Epithelial cell of proximal tubule (primary cell): ENCODE measurements at regions not wholly inside any gene's neighbourhood (a gene's known extent, or its start where the extent isn't known, plus 50 kb on each side); places are given as distances from the start of the nearest gene placed in this dataset.
A peak's percentile ranks its signal among the peaks of the same experiment; 100 is the strongest.

ENCODE experiments used
- DNase-seq: peaks from one replicate; pipeline ENCODE4 v3.0.0-alpha.2; 2011; ENCODE audit warnings: low read depth
- H3K4me3 ChIP-seq: 2 replicates; pipeline ENCODE4 v1.5.1; 2011; ENCODE audit warnings: low read depth, mild to moderate bottlenecking, low read length
- TF ChIP-seq, protein P1 (sequence below): conservative IDR thresholded peaks from 2 replicates; pipeline ENCODE4 v1.5.1; 2012; ENCODE audit warnings: low read depth, mild to moderate bottlenecking, low read length

DNA sequence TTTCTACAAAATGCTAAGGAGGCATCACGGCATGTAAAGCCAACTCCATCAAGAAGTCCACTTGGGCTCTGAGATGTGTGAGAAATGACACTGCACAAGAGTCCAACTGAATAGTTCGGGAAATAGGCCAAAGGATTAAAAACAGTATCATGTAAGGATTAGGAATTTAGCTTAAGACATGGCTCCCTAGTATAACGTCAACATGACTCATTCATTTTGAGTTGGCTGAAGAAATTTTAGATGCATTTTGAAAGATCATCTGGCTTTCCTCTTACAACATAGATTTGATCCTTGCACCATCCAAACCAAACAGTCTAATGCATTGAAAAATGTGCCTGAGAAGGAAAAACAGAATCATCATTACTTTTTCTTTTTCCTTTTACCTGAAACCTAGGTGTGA lies 109.3 kb upstream of the MME start:
- peak; percentile 35 for DNase-seq
- H3K4me3 ChIP-seq = no peak overlapping the region
- TF ChIP-seq, protein P1, sequence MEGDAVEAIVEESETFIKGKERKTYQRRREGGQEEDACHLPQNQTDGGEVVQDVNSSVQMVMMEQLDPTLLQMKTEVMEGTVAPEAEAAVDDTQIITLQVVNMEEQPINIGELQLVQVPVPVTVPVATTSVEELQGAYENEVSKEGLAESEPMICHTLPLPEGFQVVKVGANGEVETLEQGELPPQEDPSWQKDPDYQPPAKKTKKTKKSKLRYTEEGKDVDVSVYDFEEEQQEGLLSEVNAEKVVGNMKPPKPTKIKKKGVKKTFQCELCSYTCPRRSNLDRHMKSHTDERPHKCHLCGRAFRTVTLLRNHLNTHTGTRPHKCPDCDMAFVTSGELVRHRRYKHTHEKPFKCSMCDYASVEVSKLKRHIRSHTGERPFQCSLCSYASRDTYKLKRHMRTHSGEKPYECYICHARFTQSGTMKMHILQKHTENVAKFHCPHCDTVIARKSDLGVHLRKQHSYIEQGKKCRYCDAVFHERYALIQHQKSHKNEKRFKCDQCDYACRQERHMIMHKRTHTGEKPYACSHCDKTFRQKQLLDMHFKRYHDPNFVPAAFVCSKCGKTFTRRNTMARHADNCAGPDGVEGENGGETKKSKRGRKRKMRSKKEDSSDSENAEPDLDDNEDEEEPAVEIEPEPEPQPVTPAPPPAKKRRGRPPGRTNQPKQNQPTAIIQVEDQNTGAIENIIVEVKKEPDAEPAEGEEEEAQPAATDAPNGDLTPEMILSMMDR = no peak

DNA sequence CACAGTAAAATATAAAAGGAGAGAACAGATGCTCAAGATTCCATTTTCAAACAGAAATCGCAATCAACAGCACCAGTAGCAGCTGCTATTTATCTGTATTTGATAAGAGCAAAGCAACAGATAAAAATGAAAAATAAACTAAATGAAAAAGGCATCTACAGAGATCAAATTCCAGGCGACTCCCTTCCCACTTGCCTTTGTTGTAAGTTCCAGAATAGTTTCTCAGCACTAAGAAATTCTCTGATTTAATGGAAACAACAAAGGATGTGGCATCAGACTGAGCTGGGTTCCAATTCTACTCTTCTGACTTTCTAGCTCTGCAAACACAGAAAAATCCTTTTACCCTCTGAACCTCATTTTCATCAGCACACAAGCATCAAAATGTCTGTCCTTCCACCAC lies 110.8 kb upstream of the MME start:
- no peak for DNase-seq
- no peak overlapping the region for H3K4me3 ChIP-seq
- TF ChIP-seq, protein P1 = no peak

DNA sequence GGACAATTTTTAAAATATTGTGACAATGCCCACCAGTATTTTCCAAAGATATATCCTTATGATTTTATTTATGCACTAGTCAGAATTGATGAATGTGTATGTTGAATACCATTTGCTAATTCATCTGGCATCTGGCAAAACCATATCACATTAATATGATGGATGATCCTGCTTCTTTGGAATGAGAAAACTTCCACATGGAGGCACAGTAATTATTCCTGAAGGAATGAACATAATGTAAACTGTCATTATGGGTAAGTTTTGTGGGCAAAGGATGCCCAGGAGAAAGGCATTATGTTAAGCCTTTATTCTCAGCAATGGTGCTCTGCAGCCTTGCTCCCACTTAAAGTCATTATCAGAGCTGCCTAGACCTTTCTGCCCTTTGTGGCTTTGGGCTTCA lies 113.0 kb upstream of the MME start:
- no peak for DNase-seq
- TF ChIP-seq, protein P1 = no peak
- no peak overlapping the region for H3K4me3 ChIP-seq

DNA sequence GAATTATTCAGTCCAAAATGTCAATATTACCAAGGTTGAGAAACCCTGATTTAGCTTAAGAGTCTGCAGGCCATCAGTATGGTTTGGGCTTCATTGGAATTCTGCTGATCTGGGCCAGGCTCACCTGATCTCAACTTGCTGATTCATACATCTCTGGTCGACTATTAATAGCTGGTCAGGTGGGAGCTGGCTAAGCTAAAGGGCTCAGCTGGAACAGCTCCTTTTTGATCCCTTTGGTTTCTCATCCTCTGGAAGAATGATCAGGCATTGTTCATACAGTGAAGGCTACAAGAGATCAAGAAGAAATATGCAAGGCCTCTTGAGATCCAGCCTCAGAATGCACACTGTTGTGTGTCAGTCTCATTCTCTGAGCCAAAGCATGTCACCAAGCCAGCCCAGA lies 123.3 kb upstream of the MME start:
- no peak overlapping the region for H3K4me3 ChIP-seq
- peak; percentile 86 for DNase-seq

DNA sequence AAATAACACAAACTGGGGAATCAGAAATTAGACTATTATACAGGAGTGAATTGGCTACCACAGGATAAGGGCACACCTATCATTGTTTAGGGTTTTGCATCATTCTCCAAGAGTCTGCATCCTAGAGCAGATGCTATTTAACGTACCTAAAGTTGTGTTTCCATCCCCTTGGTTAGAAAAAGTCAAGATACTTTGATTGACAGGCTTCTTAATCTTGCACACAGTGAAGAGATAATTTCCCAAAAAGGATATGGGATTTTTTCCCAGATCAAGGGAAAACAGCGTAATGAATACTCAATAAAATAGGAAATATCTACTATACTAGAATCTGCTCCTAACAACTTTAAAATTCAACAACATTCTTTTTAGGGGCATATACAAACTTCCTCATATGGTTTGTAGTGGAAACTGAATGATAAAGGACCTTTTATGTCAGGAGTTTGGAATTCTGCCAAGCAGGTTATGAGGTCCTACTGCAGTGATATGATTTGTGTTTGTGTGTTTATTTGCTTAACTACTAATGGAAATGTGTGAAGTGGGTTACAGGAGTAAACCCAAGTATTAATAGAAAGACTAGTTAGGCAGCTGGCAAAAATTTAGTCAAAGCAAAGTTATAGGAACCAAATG lies 124.1 kb upstream of the MME start:
- H3K4me3 ChIP-seq = no peak overlapping the region
- TF ChIP-seq, protein P1 = no peak
- no peak for DNase-seq

More for the DNA sequence above, 123.3 kb upstream of the MME start:
- TF ChIP-seq, protein P1 = no peak

DNA sequence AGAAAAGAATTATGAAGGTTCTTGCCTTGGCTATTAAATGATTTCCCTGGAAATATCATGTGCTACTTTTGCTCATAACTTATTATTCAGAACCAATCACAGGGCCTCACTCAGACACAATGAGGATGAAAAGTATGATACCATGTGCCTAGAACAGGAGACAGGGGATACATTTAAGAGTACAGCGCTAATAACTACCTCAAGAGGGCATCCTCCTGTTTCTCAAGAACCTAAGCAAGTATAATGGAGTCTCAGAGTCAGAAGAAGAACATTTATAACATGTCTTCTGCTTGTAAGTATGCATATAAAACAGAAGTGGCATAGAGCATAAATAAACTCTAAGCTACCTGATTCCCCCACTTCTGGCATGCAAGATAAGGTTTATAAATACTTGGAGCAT lies 125.4 kb upstream of the MME start:
- no peak overlapping the region for H3K4me3 ChIP-seq
- no peak for DNase-seq
- TF ChIP-seq, protein P1 = peak; percentile 66

DNA sequence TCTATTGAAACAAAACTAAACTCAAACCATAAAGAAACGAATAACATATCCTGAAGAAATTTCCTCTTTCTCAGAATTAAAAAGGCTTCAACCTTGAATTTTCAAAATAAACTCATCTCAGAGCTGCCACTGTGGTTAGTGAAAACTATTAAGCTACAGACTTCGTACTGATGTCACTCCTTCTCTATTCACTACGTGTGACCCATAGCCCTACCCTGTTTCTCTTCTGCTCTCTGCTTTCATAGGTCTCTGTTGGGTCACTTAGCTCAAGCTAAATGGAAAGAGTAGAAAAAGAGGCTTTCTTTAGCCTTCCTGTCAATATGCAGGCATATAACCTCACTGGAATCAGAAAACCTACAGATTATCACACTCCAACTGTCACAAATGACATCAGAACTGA lies 126.6 kb upstream of the MME start:
- TF ChIP-seq, protein P1 = no peak
- no peak overlapping the region for H3K4me3 ChIP-seq
- no peak for DNase-seq
